ENCODE measurements at regions not wholly inside any gene's neighbourhood (a gene's known extent, or its start where the extent isn't known, plus 50 kb on each side); places are given as distances from the start of the nearest gene placed in this dataset.

- no peak for DNase-seq (ENCODE audit: low read depth)
Observed at GRCh38 chr14:101357038-101357437, 204.3 kb upstream of the DIO3 start.

GRCh38 chr14:101357559-101358319 is 203.6 kb upstream of the DIO3 start:
- DNase-seq (ENCODE audit: low read depth) = no peak

GRCh38 chr14:101358320-101359125 is 202.8 kb upstream of the DIO3 start:
- DNase-seq (ENCODE audit: low read depth) = no peak

GRCh38 chr14:101359221-101360053 is 201.9 kb upstream of the DIO3 start:
- DNase-seq (ENCODE audit: low read depth) = no peak

GRCh38 chr14:101360054-101360911 is 201.0 kb upstream of the DIO3 start:
- DNase-seq (ENCODE audit: low read depth) = no peak

GRCh38 chr14:101361044-101361443 is 200.3 kb upstream of the DIO3 start:
- DNase-seq (ENCODE audit: low read depth) = no peak

GRCh38 chr14:101361451-101362433 is 199.6 kb upstream of the DIO3 start:
- no peak for DNase-seq (ENCODE audit: low read depth)

- DNase-seq (ENCODE audit: low read depth) = no peak
Observed at GRCh38 chr14:101362529-101363260, 198.6 kb upstream of the DIO3 start.

- no peak for DNase-seq (ENCODE audit: low read depth)
Observed at GRCh38 chr14:101363261-101363555, 198.1 kb upstream of the DIO3 start.

- no peak for DNase-seq (ENCODE audit: low read depth)
Observed at GRCh38 chr14:101363880-101364391, 197.4 kb upstream of the DIO3 start.

- no peak for DNase-seq (ENCODE audit: low read depth)
Observed at GRCh38 chr14:101364503-101365328, 196.6 kb upstream of the DIO3 start.

- DNase-seq (ENCODE audit: low read depth) = no peak
Observed at GRCh38 chr14:101365329-101366158, 195.8 kb upstream of the DIO3 start.

GRCh38 chr14:101367421-101368261 is 193.7 kb upstream of the DIO3 start:
- DNase-seq (ENCODE audit: low read depth) = no peak

- DNase-seq (ENCODE audit: low read depth) = no peak
Observed at GRCh38 chr14:101368629-101369028, 192.7 kb upstream of the DIO3 start.

GRCh38 chr14:101369194-101369915 is 191.9 kb upstream of the DIO3 start:
- DNase-seq (ENCODE audit: low read depth) = no peak
